ENCODE measurements at regions not wholly inside any gene's neighbourhood (a gene's known extent, or its start where the extent isn't known, plus 50 kb on each side); places are given as distances from the start of the nearest gene placed in this dataset.

- no peak overlapping the region for H3K4me3 ChIP-seq (ENCODE audit: control extremely low read depth in 1 of 5, extremely low read depth in 1 of 5, insufficient read depth in 1 of 5, low read depth in 2 of 5, low read length in 4 of 5)
- no peaks in the 10 kb centered on the region for H3K27me3 ChIP-seq (replicated peaks in 1 of 4; ENCODE audit: control extremely low read depth in 1 of 4, control insufficient read depth in 3 of 4, insufficient read depth in 4 of 4, low read length in 3 of 4)
- no peak for TF ChIP-seq CTCF (IDR thresholded peaks at IDR 0.05)
- TF ChIP-seq EZH2 (IDR thresholded peaks at IDR 0.05; ENCODE audit: borderline replicate concordance, insufficient read depth, low read depth, low read length, poor library complexity, severe bottlenecking), result no peak
- H3K27me3 Mint-ChIP-seq, result peaks cover 3% of the 10 kb centered on the region
- no peak overlapping the region for H3K27ac ChIP-seq (ENCODE audit: low read length in 2 of 2)
- peaks cover 9% of the 10 kb centered on the region for H3K4me1 Mint-ChIP-seq
- intact Hi-C loops (cut with micrococcal nuclease), result no loop called here
- H3K9me3 Mint-ChIP-seq (ENCODE audit: insufficient read depth), result no peaks in the 10 kb centered on the region
- ChIA-PET POLR2A (no interaction called here), CTCF (interaction anchor here (0.9 kb wide), 1 partner anchor 569 kb away, joined by 3 read pairs; no protein-coding TSS in a partner anchor)
- no peak overlapping the region for H3K9ac ChIP-seq (ENCODE audit: low read length)
- ATAC-seq (ENCODE audit: low read depth) (no peak), DNase-seq (no peak)
- peaks cover 0 to 5% (median 4%) of the 10 kb centered on the region in 3 donors for H3K9me3 ChIP-seq (ENCODE audit: control extremely low read depth in 1 of 3, control insufficient read depth in 2 of 3, insufficient read depth in 1 of 3, low read length in 2 of 3)
- H3K4me2 ChIP-seq (replicated peaks; ENCODE audit: low read depth, low read length, poor library complexity, severe bottlenecking), result no peak overlapping the region
- peak overlapping the region; percentile 58 for H3K4me3 Mint-ChIP-seq
- H3K27ac Mint-ChIP-seq, result peak overlapping the region; percentile 38
- no peaks in the 10 kb centered on the region for H3K36me3 ChIP-seq (replicated peaks in 1 of 2; ENCODE audit: control extremely low read depth in 1 of 2, control insufficient read depth in 1 of 2, extremely low read depth in 1 of 2, insufficient read depth in 2 of 2, low read length in 1 of 2)
- no peaks in the 10 kb centered on the region for H4K20me1 ChIP-seq (ENCODE audit: control insufficient read depth, insufficient read depth, low read length, poor library complexity, severe bottlenecking)
- H2AFZ ChIP-seq (ENCODE audit: insufficient read depth, low read depth, low read length, poor library complexity, severe bottlenecking), result no peak overlapping the region
- peaks cover 0 to 8% of the 10 kb centered on the region in 2 donors for H3K4me1 ChIP-seq (ENCODE audit: control insufficient read depth in 2 of 2, insufficient read depth in 2 of 2, low read length in 2 of 2)
- 77% methylated on average over 8 of the region's 9 CpGs for WGBS (ENCODE audit: insufficient coverage)
- no peaks in the 10 kb centered on the region for H3K79me2 ChIP-seq (ENCODE audit: control insufficient read depth, insufficient read depth, low read length)
Observed at GRCh38 chr2:12397854-12398253, 318.9 kb upstream of the TRIB2 start.

- intact Hi-C loops (cut with micrococcal nuclease), result no loop called here
- Mint-ChIP-seq H3K27ac (no peak overlapping the region), H3K4me1 (peaks cover 9% of the 10 kb centered on the region), H3K27me3 (peaks cover 3% of the 10 kb centered on the region), H3K9me3 (ENCODE audit: insufficient read depth) (peaks cover 2% of the 10 kb centered on the region), H3K4me3 (no peak overlapping the region)
- no peaks in the 10 kb centered on the region for H3K27me3 ChIP-seq (replicated peaks in 1 of 4; ENCODE audit: control extremely low read depth in 1 of 4, control insufficient read depth in 3 of 4, insufficient read depth in 4 of 4, low read length in 3 of 4)
- peaks cover 0 to 8% of the 10 kb centered on the region in 2 donors for H3K4me1 ChIP-seq (ENCODE audit: control insufficient read depth in 2 of 2, insufficient read depth in 2 of 2, low read length in 2 of 2)
- H3K9ac ChIP-seq (ENCODE audit: low read length), result no peak overlapping the region
- no peak overlapping the region for H3K4me2 ChIP-seq (replicated peaks; ENCODE audit: low read depth, low read length, poor library complexity, severe bottlenecking)
- DNase-seq (no peak), ATAC-seq (ENCODE audit: low read depth) (no peak)
- no peak overlapping the region for H3K4me3 ChIP-seq (ENCODE audit: control extremely low read depth in 1 of 5, extremely low read depth in 1 of 5, insufficient read depth in 1 of 5, low read depth in 2 of 5, low read length in 4 of 5)
- no peak overlapping the region for H2AFZ ChIP-seq (ENCODE audit: insufficient read depth, low read depth, low read length, poor library complexity, severe bottlenecking)
- TF ChIP-seq CTCF (IDR thresholded peaks at IDR 0.05) (no peak), EZH2 (IDR thresholded peaks at IDR 0.05; ENCODE audit: borderline replicate concordance, insufficient read depth, low read depth, low read length, poor library complexity, severe bottlenecking) (no peak)
- H3K36me3 ChIP-seq (replicated peaks in 1 of 2; ENCODE audit: control extremely low read depth in 1 of 2, control insufficient read depth in 1 of 2, extremely low read depth in 1 of 2, insufficient read depth in 2 of 2, low read length in 1 of 2), result no peaks in the 10 kb centered on the region
- ChIA-PET CTCF (no interaction called here), POLR2A (no interaction called here)
- H3K9me3 ChIP-seq (ENCODE audit: control extremely low read depth in 1 of 3, control insufficient read depth in 2 of 3, insufficient read depth in 1 of 3, low read length in 2 of 3), result peaks cover 0 to 8% (median 6%) of the 10 kb centered on the region in 3 donors
- no peak overlapping the region for H3K27ac ChIP-seq (ENCODE audit: low read length in 2 of 2)
- H3K79me2 ChIP-seq (ENCODE audit: control insufficient read depth, insufficient read depth, low read length), result no peaks in the 10 kb centered on the region
- no peaks in the 10 kb centered on the region for H4K20me1 ChIP-seq (ENCODE audit: control insufficient read depth, insufficient read depth, low read length, poor library complexity, severe bottlenecking)
- 90% methylated on average over 1 of the region's 3 CpGs for WGBS (ENCODE audit: insufficient coverage)
Observed at GRCh38 chr2:12399240-12399639, 317.5 kb upstream of the TRIB2 start.

Data from B cell (primary cell).